Mucosa of descending colon (tissue), 3 donors: ENCODE measurements at regions not wholly inside any gene's neighbourhood (a gene's known extent, or its start where the extent isn't known, plus 50 kb on each side); places are given as distances from the start of the nearest gene placed in this dataset.
"Not testable (repeated sequence)": the region's sequence is repeated elsewhere in the genome, so short reads cannot be mapped to it uniquely, and the experiment has no call there.

ENCODE experiments used
- ATAC-seq: fragments of 200-7000 bp; cut with Tn5 transposase; one replicate; pipeline ENCODE4 v1.9.1; 2020; ENCODE audit warnings: mild to moderate bottlenecking, moderate library complexity
- DNase-seq, 3 donors: peaks; one replicate each; pipeline ENCODE4 v3.0.0-alpha.2; 2020
- H3K36me3 ChIP-seq: fragments of 200-600 bp; one replicate; pipeline ENCODE4 v1.8.0; 2021; ENCODE audit warnings: low read depth, mild to moderate bottlenecking
- H3K4me1 ChIP-seq: fragments of 200-600 bp; one replicate; pipeline ENCODE4 v1.8.0; 2021; ENCODE audit warnings: low read depth, mild to moderate bottlenecking
- H3K4me3 ChIP-seq: fragments of 200-600 bp; one replicate; pipeline ENCODE4 v1.8.0; 2021; ENCODE audit warnings: mild to moderate bottlenecking
- H3K9me3 ChIP-seq: fragments of 200-600 bp; one replicate; pipeline ENCODE4 v1.8.0; 2021; ENCODE audit warnings: mild to moderate bottlenecking
- intact Hi-C, 2 donors: fragments of 100-400 bp; cut with DNase I in 1 of 2; cut with micrococcal nuclease in 1 of 2; formaldehyde crosslinking; loops; one replicate each; pipeline versions ENCODE4 v1.11.0 to v1.11.1; 2022; cut with DNase I, micrococcal nuclease
- TF ChIP-seq, protein P1 (sequence below): fragments of 200-600 bp; IDR thresholded peaks from one replicate; pipeline ENCODE4 v1.8.0; 2022; ENCODE audit warnings: antibody characterized with exemption, mild to moderate bottlenecking
- donor health status: DM: no; HTN: no; CAD: no; lungs with moderate emphysema.
- donor health status: DM: no; HTN: no; CAD: no.
- donor health status: DM: no; HTN: yes; CAD: no.

DNA sequence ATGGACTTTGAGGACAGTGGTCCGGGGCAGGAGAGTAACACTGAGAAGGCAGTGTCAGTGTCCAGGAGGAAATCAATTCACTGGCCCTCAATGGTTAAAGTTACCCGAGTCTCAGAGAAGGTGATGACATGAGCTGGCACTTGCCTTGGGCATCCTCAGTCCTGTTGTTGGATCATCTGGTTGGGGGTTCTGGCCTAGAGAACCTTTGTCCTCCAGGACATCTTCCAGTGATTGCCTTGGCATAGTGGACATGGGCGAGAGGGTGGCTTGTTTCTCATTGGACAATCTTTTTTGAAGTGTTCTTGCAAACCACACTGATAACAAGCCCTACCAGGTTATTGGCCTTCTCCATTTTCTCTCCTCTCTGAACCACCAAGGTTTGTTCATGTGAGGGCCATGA is 83.4 kb upstream of the TERB2 start:
- intact Hi-C loops: no loop called here
- DNase-seq: no peak
- H3K36me3 ChIP-seq: no peaks in the 10 kb centered on the region
- TF ChIP-seq, protein P1, sequence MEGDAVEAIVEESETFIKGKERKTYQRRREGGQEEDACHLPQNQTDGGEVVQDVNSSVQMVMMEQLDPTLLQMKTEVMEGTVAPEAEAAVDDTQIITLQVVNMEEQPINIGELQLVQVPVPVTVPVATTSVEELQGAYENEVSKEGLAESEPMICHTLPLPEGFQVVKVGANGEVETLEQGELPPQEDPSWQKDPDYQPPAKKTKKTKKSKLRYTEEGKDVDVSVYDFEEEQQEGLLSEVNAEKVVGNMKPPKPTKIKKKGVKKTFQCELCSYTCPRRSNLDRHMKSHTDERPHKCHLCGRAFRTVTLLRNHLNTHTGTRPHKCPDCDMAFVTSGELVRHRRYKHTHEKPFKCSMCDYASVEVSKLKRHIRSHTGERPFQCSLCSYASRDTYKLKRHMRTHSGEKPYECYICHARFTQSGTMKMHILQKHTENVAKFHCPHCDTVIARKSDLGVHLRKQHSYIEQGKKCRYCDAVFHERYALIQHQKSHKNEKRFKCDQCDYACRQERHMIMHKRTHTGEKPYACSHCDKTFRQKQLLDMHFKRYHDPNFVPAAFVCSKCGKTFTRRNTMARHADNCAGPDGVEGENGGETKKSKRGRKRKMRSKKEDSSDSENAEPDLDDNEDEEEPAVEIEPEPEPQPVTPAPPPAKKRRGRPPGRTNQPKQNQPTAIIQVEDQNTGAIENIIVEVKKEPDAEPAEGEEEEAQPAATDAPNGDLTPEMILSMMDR: no peak
- no peak for ATAC-seq
- no peak overlapping the region for H3K4me3 ChIP-seq
- H3K4me1 ChIP-seq: no peaks in the 10 kb centered on the region
- peaks cover 35% of the 10 kb centered on the region for H3K9me3 ChIP-seq

- no peak for DNase-seq
- H3K4me1 ChIP-seq: no peaks in the 10 kb centered on the region
- peaks cover 43% of the 10 kb centered on the region for H3K9me3 ChIP-seq
- no peak overlapping the region for H3K4me3 ChIP-seq
- TF ChIP-seq, protein P1: no peak
- intact Hi-C loops: no loop called here
- no peak for ATAC-seq
- no peaks in the 10 kb centered on the region for H3K36me3 ChIP-seq
Measured at GRCh38 chr15:44879066-44879465, 77.4 kb upstream of the TERB2 start.

DNA sequence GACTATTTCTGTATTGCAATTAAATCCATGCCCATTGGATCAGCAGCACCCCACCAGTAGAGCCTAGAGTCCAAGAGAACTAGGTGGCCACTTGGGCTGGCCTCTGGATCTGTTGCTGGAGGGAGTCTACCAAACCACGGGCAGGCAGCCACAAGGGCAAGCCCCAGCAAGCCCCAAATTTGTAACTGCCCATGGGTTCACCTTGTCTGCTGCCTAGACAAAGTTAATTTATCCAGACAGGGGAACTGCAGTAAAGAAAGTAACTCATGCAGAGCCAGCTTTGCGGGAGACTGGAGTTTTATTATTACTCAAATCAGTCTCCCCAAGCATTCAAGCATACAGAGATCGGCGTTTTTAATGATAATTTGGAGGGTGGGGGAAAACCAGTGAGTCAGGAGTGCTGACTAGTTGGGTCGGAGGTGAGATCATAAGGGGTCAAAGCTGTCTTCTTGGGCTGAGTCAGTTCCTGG is 74.0 kb upstream of the TERB2 start:
- TF ChIP-seq, protein P1: no peak
- H3K9me3 ChIP-seq: peaks cover 12% of the 10 kb centered on the region
- ATAC-seq (no peak), DNase-seq (no peak)
- intact Hi-C loops: no loop called here
- no peaks in the 10 kb centered on the region for H3K4me1 ChIP-seq
- no peak overlapping the region for H3K4me3 ChIP-seq
- no peaks in the 10 kb centered on the region for H3K36me3 ChIP-seq

DNA sequence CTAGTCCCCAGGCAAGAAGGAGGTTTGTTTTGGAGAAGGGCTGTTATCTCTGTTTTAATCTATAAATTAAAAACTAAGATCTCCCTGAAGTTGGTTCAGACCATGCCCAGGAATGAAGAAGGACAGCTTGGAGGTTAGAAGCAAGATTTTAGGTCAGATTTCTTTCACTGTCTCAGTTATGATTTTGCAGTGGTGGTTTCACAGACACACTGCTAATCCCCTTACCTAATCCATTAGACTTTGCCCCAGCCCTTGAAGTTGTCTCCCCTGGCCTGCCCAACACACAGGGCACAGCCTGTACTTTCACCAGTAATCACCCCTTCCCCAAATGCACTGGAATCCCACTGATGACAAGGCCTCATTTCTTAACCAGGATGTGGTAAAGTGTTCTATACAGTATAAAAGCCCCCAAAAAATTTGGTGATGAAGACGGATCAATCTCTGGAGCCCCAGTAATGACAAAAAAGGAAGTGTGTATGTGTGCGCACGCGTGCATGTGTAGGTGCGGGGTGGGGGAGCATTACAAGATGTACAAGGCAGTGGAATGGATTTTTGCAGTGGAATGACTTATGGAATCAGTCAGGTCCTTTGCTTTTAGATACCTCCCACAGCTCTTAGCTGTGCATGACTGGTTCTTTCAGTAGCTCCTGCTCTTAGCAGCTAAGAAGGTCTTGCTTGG is 73.1 kb upstream of the TERB2 start:
- no peaks in the 10 kb centered on the region for H3K36me3 ChIP-seq
- ATAC-seq: no peak
- H3K9me3 ChIP-seq: peaks cover 6% of the 10 kb centered on the region
- intact Hi-C loops: no loop called here
- DNase-seq: no peak
- H3K4me3 ChIP-seq: no peak overlapping the region
- TF ChIP-seq, protein P1: no peak
- no peaks in the 10 kb centered on the region for H3K4me1 ChIP-seq

- H3K9me3 ChIP-seq, H3K4me1 ChIP-seq, intact Hi-C loops, H3K36me3 ChIP-seq, H3K4me3 ChIP-seq, ATAC-seq, DNase-seq: not testable (repeated sequence)
Measured at GRCh38 chr15:44898890-44899651, 57.4 kb upstream of the TERB2 start.

GRCh38 chr15:44899775-44900174 is 56.7 kb upstream of the TERB2 start:
- DNase-seq, intact Hi-C loops, H3K4me1 ChIP-seq, H3K9me3 ChIP-seq, H3K4me3 ChIP-seq, ATAC-seq, H3K36me3 ChIP-seq: not testable (repeated sequence)

DNA sequence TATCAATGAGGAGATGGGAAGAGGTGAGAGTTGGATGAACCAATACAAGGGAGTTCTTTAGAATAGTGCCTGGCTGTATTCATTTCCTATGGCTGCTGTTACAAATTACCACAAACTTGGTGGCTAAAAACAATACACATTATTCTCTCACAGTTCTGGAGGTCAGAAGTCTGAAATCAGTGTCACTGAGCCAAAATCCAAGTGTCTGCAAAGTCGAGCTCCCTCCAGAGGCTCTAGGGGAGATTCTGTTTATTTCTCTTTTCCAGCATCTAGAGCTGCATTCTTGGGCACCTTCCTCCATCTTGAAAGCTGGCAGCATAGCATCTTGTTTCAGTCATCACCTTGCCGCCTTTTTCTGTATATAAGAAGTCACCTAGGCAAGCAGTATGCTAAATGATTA is 55.7 kb upstream of the TERB2 start:
- H3K4me3 ChIP-seq, H3K36me3 ChIP-seq, H3K9me3 ChIP-seq, H3K4me1 ChIP-seq, ATAC-seq, intact Hi-C loops, DNase-seq: not testable (repeated sequence)

DNA sequence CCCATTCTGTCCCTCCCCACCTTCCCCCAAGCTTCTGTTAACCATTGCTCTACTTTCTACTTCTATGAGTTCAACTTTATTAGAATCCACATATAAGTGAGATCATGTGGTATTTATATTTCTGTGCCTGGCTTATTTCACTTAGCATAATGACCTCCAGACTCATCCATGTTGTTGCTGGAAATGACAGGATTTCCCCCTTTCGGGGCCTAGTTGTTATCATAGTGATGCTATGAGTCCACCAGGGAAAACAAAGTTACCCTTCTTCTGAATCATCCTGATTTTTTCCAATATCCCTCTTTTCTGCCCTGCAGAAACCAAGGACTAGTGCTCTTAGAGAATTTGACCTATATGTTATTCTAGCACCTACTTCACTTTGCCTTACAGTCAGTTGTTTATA is 53.2 kb upstream of the TERB2 start:
- DNase-seq, H3K9me3 ChIP-seq, intact Hi-C loops, H3K4me3 ChIP-seq, ATAC-seq, H3K4me1 ChIP-seq, H3K36me3 ChIP-seq: not testable (repeated sequence)

- H3K4me1 ChIP-seq, H3K9me3 ChIP-seq, H3K36me3 ChIP-seq, intact Hi-C loops, H3K4me3 ChIP-seq: not testable (repeated sequence)
- DNase-seq: peak in 2 of 3 donors; percentile 19 to 24
- peak; percentile 95 for ATAC-seq
Measured at GRCh38 chr15:44904651-44905340, 51.7 kb upstream of the TERB2 start.
